ENCODE measurements at regions not wholly inside any gene's neighbourhood (a gene's known extent, or its start where the extent isn't known, plus 50 kb on each side); places are given as distances from the start of the nearest gene placed in this dataset.

DNA sequence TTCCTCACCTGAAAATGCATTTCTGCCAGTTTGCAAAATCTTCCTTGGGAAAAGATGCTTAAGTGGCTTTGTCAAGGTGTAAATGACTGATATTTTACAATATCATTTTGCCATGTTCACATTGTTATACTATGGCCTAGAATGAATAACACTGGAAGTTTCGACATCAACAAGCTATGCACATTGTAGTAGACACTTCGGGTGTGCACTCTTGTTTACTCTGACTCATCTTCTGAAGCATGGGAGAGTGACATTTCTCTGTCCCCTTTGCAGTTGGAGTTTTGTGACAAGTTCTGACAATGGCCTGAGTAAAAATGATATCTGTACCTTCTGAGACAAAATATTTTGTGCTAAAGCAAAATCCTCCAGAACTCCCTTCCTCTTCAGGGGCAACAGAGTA lies 567.0 kb upstream of the RGMA start:
- no peak for TF ChIP-seq REST (IDR thresholded peaks at IDR 0.05; ENCODE audit: low read depth, low read length)
- no peak for TF ChIP-seq POLR2AphosphoS5 (IDR thresholded peaks at IDR 0.05; ENCODE audit: low read depth, low read length)
- TF ChIP-seq FOSL2 (IDR thresholded peaks at IDR 0.05; ENCODE audit: borderline replicate concordance, low read depth) = no peak

Measured in SK-N-SH (cell line).